H9 (cell line): ENCODE measurements at regions not wholly inside any gene's neighbourhood (a gene's known extent, or its start where the extent isn't known, plus 50 kb on each side); places are given as distances from the start of the nearest gene placed in this dataset.

Experiments used
- DNase-seq: peaks from one replicate; pipeline ENCODE4 v3.0.0-alpha.2; 2017
- H2AFZ ChIP-seq: one replicate; pipeline ENCODE4 v1.6.1; 2013; ENCODE audit warnings: mild to moderate bottlenecking, low read length, control low read depth, moderate library complexity
- H2AK5ac ChIP-seq: 2 replicates; pipeline ENCODE4 v1.6.1; 2013; ENCODE audit warnings: low read length, control low read depth, mixed read lengths; ENCODE audit not compliant: insufficient read length
- H2BK120ac ChIP-seq: one replicate; pipeline ENCODE4 v1.6.1; 2013; ENCODE audit warnings: low read depth, mild to moderate bottlenecking, low read length, control low read depth, inconsistent platforms; ENCODE audit not compliant: poor library complexity, severe bottlenecking
- H2BK12ac ChIP-seq: 2 replicates; pipeline ENCODE4 v1.6.1; 2013; ENCODE audit warnings: low read length, control low read depth, mixed read lengths, low read depth; ENCODE audit not compliant: insufficient read length
- H2BK15ac ChIP-seq: 2 replicates; pipeline ENCODE4 v1.6.1; 2013; ENCODE audit warnings: low read depth, low read length, control low read depth
- H2BK20ac ChIP-seq: one replicate; pipeline ENCODE4 v1.6.1; 2013; ENCODE audit warnings: low read depth, mild to moderate bottlenecking, low read length, control low read depth, inconsistent platforms; ENCODE audit not compliant: poor library complexity, severe bottlenecking
- H2BK5ac ChIP-seq: 2 replicates; pipeline ENCODE4 v1.6.1; 2013; ENCODE audit warnings: low read length, control low read depth, mixed read lengths; ENCODE audit not compliant: insufficient read length
- H3K14ac ChIP-seq: 2 replicates; pipeline ENCODE4 v1.6.1; 2013; ENCODE audit warnings: low read length, control low read depth; ENCODE audit not compliant: insufficient read depth
- H3K18ac ChIP-seq: 2 replicates; pipeline ENCODE4 v1.6.1; 2013; ENCODE audit warnings: low read depth, mild to moderate bottlenecking, mixed read lengths, low read length, control low read depth; ENCODE audit not compliant: insufficient read length
- H3K23ac ChIP-seq: 2 replicates; pipeline ENCODE4 v1.6.1; 2013; ENCODE audit warnings: low read length, control low read depth, mixed read lengths, low read depth; ENCODE audit not compliant: insufficient read length
- H3K23me2 ChIP-seq: 2 replicates; pipeline ENCODE4 v1.6.1; 2013; ENCODE audit warnings: low read depth, mild to moderate bottlenecking, mixed read lengths, low read length, control low read depth; ENCODE audit not compliant: insufficient read length, poor library complexity, severe bottlenecking
- H3K27ac ChIP-seq: 2 replicates; pipeline ENCODE4 v1.5.1; 2013; ENCODE audit warnings: low read length, control low read depth, mixed read lengths, low read depth; ENCODE audit not compliant: insufficient read length
- H3K27me3 ChIP-seq: 2 replicates; pipeline ENCODE4 v1.6.1; 2013; ENCODE audit warnings: low read length, control low read depth, inconsistent platforms; ENCODE audit not compliant: insufficient read depth
- H3K4ac ChIP-seq: 2 replicates; pipeline ENCODE4 v1.6.1; 2013; ENCODE audit warnings: low read depth, mild to moderate bottlenecking, control low read depth, inconsistent platforms, low read length, moderate library complexity
- H3K4me1 ChIP-seq: 2 replicates; pipeline ENCODE4 v1.6.1; 2013; ENCODE audit warnings: low read length, control low read depth, inconsistent platforms; ENCODE audit not compliant: insufficient read depth
- H3K4me2 ChIP-seq: 2 replicates; pipeline ENCODE4 v1.6.1; 2013; ENCODE audit warnings: low read length, control low read depth, mixed read lengths; ENCODE audit not compliant: insufficient read length, insufficient read depth
- H3K56ac ChIP-seq: 2 replicates; pipeline ENCODE4 v1.6.1; 2013; ENCODE audit warnings: low read depth, mild to moderate bottlenecking, mixed read lengths, low read length, control low read depth; ENCODE audit not compliant: insufficient read length
- H3K79me1 ChIP-seq: 2 replicates; pipeline ENCODE4 v1.6.1; 2013; ENCODE audit warnings: low read depth, mild to moderate bottlenecking, moderate library complexity, low read length, control low read depth, inconsistent platforms; ENCODE audit not compliant: insufficient read depth, poor library complexity, severe bottlenecking
- H3K79me2 ChIP-seq: 2 replicates; pipeline ENCODE4 v1.6.1; 2013; ENCODE audit warnings: low read length, control low read depth, inconsistent platforms; ENCODE audit not compliant: insufficient read depth
- H3K9ac ChIP-seq: 2 replicates; pipeline ENCODE4 v1.6.1; 2013; ENCODE audit warnings: low read length, control low read depth, mixed read lengths; ENCODE audit not compliant: insufficient read length; ENCODE audit errors: extremely low read depth
- H3K9me3 ChIP-seq: one replicate; pipeline ENCODE4 v1.6.1; 2013; ENCODE audit warnings: low read depth, low read length, inconsistent platforms; ENCODE audit not compliant: control insufficient read depth
- H3T11ph ChIP-seq: one replicate; pipeline ENCODE4 v1.6.1; 2013; ENCODE audit warnings: mild to moderate bottlenecking, low read length, control low read depth, inconsistent platforms
- H4K20me1 ChIP-seq: one replicate; pipeline ENCODE4 v1.6.1; 2013; ENCODE audit not compliant: control insufficient read depth, insufficient read length, insufficient read depth
- H4K5ac ChIP-seq: 2 replicates; pipeline ENCODE4 v1.6.1; 2013; ENCODE audit warnings: low read depth, mild to moderate bottlenecking, mixed read lengths, low read length, control low read depth; ENCODE audit not compliant: insufficient read length
- H4K8ac ChIP-seq: replicated peaks from 2 replicates; pipeline ENCODE4 v1.6.1; 2013; ENCODE audit warnings: low read length, control low read depth, mixed read lengths, low read depth; ENCODE audit not compliant: insufficient read length
- H4K91ac ChIP-seq: 2 replicates; pipeline ENCODE4 v1.6.1; 2013; ENCODE audit warnings: low read depth, mild to moderate bottlenecking, moderate library complexity, mixed read lengths, low read length, control low read depth; ENCODE audit not compliant: insufficient read length
- H3K27ac Mint-ChIP-seq, 3 experiments: 2 replicates in 2 of 3; 3 replicates in 1 of 3; pipeline ENCODE4 v1.8.0; 2020 to 2021; ENCODE audit warnings: mixed read lengths in 3 of 3, mild to moderate bottlenecking in 1 of 3, moderate library complexity in 1 of 3
- H3K27me3 Mint-ChIP-seq: 2 replicates; pipeline ENCODE4 v1.8.0; 2021; ENCODE audit warnings: low read depth, mild to moderate bottlenecking, moderate library complexity, mixed read lengths
- H3K36me3 Mint-ChIP-seq, 3 experiments: 2 replicates in 2 of 3; 3 replicates in 1 of 3; pipeline ENCODE4 v1.8.0; 2020 to 2021; ENCODE audit warnings: low read depth in 3 of 3, mixed read lengths in 3 of 3; ENCODE audit not compliant: insufficient read depth in 1 of 3
- H3K4me1 Mint-ChIP-seq, 2 experiments: 2 replicates each; pipeline ENCODE4 v1.8.0; 2020; ENCODE audit warnings: mixed read lengths in 2 of 2
- H3K4me3 Mint-ChIP-seq, 2 experiments: 2 replicates in 1 of 2; 3 replicates in 1 of 2; pipeline ENCODE4 v1.8.0; 2020 to 2021; ENCODE audit warnings: mild to moderate bottlenecking in 2 of 2, mixed read lengths in 2 of 2, moderate library complexity in 1 of 2
- H3K9me3 Mint-ChIP-seq, 2 experiments: 2 replicates in 1 of 2; 3 replicates in 1 of 2; pipeline ENCODE4 v1.8.0; 2020; ENCODE audit warnings: mild to moderate bottlenecking in 2 of 2, mixed read lengths in 2 of 2, moderate library complexity in 1 of 2
- CTCF ChIP-seq: fragments of 200-600 bp; sonication (generic); conservative IDR thresholded peaks from 3 replicates; pipeline ENCODE4 v1.8.0; 2021; ENCODE audit warnings: antibody characterized with exemption, mild to moderate bottlenecking
- WGBS: extraction: QIAGEN DNeasy Blood & Tissue Kit; methylation state at CpG from one replicate; pipeline ENCODE4 v1.1.7; 2013; ENCODE audit warnings: missing lambda C conversion rate, low lambda C conversion rate, mixed read lengths; ENCODE audit not compliant: insufficient read length; ENCODE audit errors: extremely low coverage; 5-methylcytosine and 5-hydroxymethylcytosine counted together

- Histone ChIP-seq H2BK5ac (no peak overlapping the region), H2BK20ac (no peak overlapping the region), H3K4me1 (no peaks in the 10 kb centered on the region), H3K79me2 (no peaks in the 10 kb centered on the region), H3K56ac (no peak overlapping the region), H3K9me3 (no peaks in the 10 kb centered on the region), H3T11ph (no peak overlapping the region), H2BK12ac (no peak overlapping the region), H3K23me2 (no peaks in the 10 kb centered on the region), H3K27me3 (no peaks in the 10 kb centered on the region), H2AK5ac (no peak overlapping the region), H2BK15ac (no peak overlapping the region), H2BK120ac (no peak overlapping the region), H4K91ac (no peak overlapping the region), H3K79me1 (no peaks in the 10 kb centered on the region), H3K27ac (no peak overlapping the region), H4K20me1 (no peaks in the 10 kb centered on the region), H3K23ac (no peak overlapping the region), H4K5ac (no peak overlapping the region), H4K8ac (no peak overlapping the region), H2AFZ (no peak overlapping the region), H3K4me2 (no peak overlapping the region), H3K14ac (no peak overlapping the region), H3K4ac (no peak overlapping the region), H3K18ac (no peak overlapping the region), H3K9ac (no peak overlapping the region)
- no peak for DNase-seq
- H3K4me1 Mint-ChIP-seq: peaks cover 8 to 25% of the 10 kb centered on the region in 2 experiments
- no peak overlapping the region for H3K27ac Mint-ChIP-seq
- H3K36me3 Mint-ChIP-seq: no peaks in the 10 kb centered on the region; a peak in 1 of 7 replicates
- WGBS: no CpG with 5 or more reads among the region's 11 CpGs
- no peak for TF ChIP-seq CTCF
- H3K9me3 Mint-ChIP-seq: no peaks in the 10 kb centered on the region
- H3K4me3 Mint-ChIP-seq: no peak overlapping the region
- peaks cover 18% of the 10 kb centered on the region for H3K27me3 Mint-ChIP-seq
Observed at GRCh38 chr11:119521551-119521950, 98.6 kb upstream of the THY1 start.
